Lower lobe of right lung (tissue), 2 donors: ENCODE measurements at regions not wholly inside any gene's neighbourhood (a gene's known extent, or its start where the extent isn't known, plus 50 kb on each side); places are given as distances from the start of the nearest gene placed in this dataset.

Experiments
- ATAC-seq, 2 donors: fragments of 200-7000 bp; cut with Tn5 transposase; one replicate each; pipeline ENCODE4 v1.9.1; 2020 to 2022; ENCODE audit warnings: mild to moderate bottlenecking in 2 of 2, moderate library complexity in 2 of 2
- DNase-seq: peaks from one replicate; pipeline ENCODE4 v3.0.0-alpha.2; 2020
- H3K27ac ChIP-seq: fragments of 200-600 bp; one replicate; pipeline ENCODE4 v1.8.0; 2022
- H3K27me3 ChIP-seq: fragments of 200-600 bp; one replicate; pipeline ENCODE4 v1.8.0; 2022; ENCODE audit warnings: low read depth
- H3K36me3 ChIP-seq: fragments of 200-600 bp; one replicate; pipeline ENCODE4 v1.8.0; 2022; ENCODE audit warnings: mild to moderate bottlenecking
- H3K4me1 ChIP-seq: fragments of 200-600 bp; one replicate; pipeline ENCODE4 v1.8.0; 2022
- H3K4me3 ChIP-seq: fragments of 200-600 bp; one replicate; pipeline ENCODE4 v1.8.0; 2022; ENCODE audit warnings: mild to moderate bottlenecking
- H3K9me3 ChIP-seq: fragments of 200-600 bp; one replicate; pipeline ENCODE4 v1.8.0; 2022
- CTCF ChIP-seq: fragments of 200-600 bp; IDR thresholded peaks from one replicate; pipeline ENCODE4 v1.8.0; 2022; ENCODE audit warnings: antibody characterized with exemption, mild to moderate bottlenecking
- intact Hi-C: fragments of 100-400 bp; cut with DNase I; formaldehyde crosslinking; loops from one replicate; pipeline ENCODE4 v1.11.0; 2022
- donor health status: DM: no; HTN: yes; CAD: no; lungs with severe emphysema.

DNA sequence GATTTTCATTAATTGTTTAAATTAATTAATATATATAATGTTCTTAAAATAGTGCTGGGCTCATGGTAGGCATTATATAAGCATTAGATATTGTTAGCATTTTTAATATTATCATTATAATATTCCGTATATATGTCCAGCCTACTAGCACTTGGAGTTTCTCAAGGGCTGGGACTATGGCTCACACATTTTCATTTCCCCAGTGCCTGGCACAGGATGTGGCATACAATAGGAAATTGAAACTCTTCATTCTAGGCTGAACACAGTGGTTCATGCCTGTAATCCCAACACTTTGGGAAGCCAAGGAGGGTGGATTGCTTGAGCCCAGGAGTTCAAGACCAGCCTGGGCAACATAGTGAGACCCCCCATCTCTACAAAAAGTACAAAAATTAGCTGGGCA is 170.4 kb downstream of the RSL24D1 start:
- H3K4me3 ChIP-seq, result no peak overlapping the region
- no peaks in the 10 kb centered on the region for H3K9me3 ChIP-seq
- DNase-seq (no peak), ATAC-seq (no peak)
- H3K36me3 ChIP-seq, result no peaks in the 10 kb centered on the region
- no peak for TF ChIP-seq CTCF
- intact Hi-C loops, result no loop called here
- H3K27ac ChIP-seq, result no peak overlapping the region
- no peaks in the 10 kb centered on the region for H3K27me3 ChIP-seq
- no peaks in the 10 kb centered on the region for H3K4me1 ChIP-seq

DNA sequence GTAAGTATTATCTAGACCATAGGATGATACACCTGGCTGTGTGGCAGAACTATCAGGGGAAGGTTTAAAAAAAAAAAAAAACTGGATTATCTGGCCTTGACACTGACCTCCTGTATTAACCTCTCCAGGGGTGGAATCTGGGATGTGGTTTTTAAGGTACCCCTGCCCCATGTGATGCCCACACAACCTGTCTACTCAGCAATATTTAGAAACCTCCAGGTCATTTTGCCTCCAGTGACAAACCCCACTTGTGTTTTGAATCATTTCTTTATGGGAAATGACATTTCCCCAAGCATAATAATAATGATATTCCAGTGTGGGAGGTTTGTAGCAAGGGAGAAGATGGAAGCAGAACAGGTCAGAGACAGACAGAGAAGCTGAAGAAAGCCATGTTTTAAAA is 179.1 kb downstream of the RSL24D1 start:
- no peaks in the 10 kb centered on the region for H3K27me3 ChIP-seq
- H3K36me3 ChIP-seq, result no peaks in the 10 kb centered on the region
- no peak overlapping the region for H3K4me3 ChIP-seq
- TF ChIP-seq CTCF, result no peak
- no peaks in the 10 kb centered on the region for H3K9me3 ChIP-seq
- no peak for ATAC-seq
- H3K4me1 ChIP-seq, result no peaks in the 10 kb centered on the region
- intact Hi-C loops, result no loop called here
- no peak for DNase-seq
- H3K27ac ChIP-seq, result no peak overlapping the region

DNA sequence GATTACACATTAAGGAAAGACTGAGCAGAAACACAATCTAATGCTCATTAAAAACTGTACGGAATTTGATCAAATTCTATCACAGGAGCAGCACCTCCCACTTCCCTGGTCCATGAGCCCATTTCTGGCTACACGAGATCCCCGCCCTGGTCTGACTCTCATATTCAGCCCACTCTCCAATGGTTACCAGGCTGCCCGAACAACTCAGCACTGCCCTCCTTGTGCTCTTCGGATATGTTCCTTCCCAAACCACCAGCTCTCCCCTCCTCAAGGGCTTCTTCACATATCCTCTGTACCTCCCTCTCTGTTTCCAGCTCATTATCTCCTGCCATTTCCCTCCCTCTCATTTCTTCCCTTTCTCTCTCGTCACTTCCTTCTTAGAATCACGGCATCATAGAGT is 180.5 kb downstream of the RSL24D1 start:
- intact Hi-C loops, result no loop called here
- no peaks in the 10 kb centered on the region for H3K27me3 ChIP-seq
- no peaks in the 10 kb centered on the region for H3K9me3 ChIP-seq
- ATAC-seq (no peak), DNase-seq (no peak)
- TF ChIP-seq CTCF, result no peak
- no peaks in the 10 kb centered on the region for H3K36me3 ChIP-seq
- H3K27ac ChIP-seq, result no peak overlapping the region
- no peaks in the 10 kb centered on the region for H3K4me1 ChIP-seq
- H3K4me3 ChIP-seq, result no peak overlapping the region

DNA sequence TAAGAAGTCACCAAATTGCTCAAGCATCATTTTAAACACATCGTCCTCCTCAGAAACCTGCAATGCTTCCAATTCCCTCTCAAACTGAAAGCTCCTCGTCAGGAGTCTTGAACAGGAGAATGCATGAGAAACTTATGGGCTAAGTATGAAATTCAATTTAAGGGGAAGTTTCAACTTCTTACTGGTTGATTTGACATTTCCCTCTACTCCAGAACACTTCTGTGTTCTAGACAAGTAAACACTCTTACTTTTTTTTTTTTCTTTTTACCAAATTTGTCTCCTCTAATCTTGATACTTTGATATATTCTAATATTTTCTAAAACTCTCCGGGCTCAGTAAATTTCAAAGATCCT is 181.7 kb downstream of the RSL24D1 start:
- no peak for DNase-seq
- Histone ChIP-seq H3K27ac (no peak overlapping the region), H3K36me3 (no peaks in the 10 kb centered on the region), H3K4me3 (no peak overlapping the region), H3K4me1 (no peaks in the 10 kb centered on the region), H3K9me3 (no peaks in the 10 kb centered on the region), H3K27me3 (no peaks in the 10 kb centered on the region)
- no peak for ATAC-seq
- intact Hi-C loops, result no loop called here
- TF ChIP-seq CTCF, result no peak

GRCh38 chr15:55014391-55015092 is 182.2 kb downstream of the RSL24D1 start:
- intact Hi-C loops, result no loop called here
- Histone ChIP-seq H3K27me3 (no peaks in the 10 kb centered on the region), H3K4me1 (no peaks in the 10 kb centered on the region), H3K4me3 (no peak overlapping the region), H3K36me3 (no peaks in the 10 kb centered on the region), H3K27ac (no peak overlapping the region), H3K9me3 (no peaks in the 10 kb centered on the region)
- TF ChIP-seq CTCF, result no peak
- ATAC-seq, result no peak
- no peak for DNase-seq

GRCh38 chr15:55008421-55008820 is 188.3 kb downstream of the RSL24D1 start:
- H3K36me3 ChIP-seq, result no peaks in the 10 kb centered on the region
- ATAC-seq, result no peak
- intact Hi-C loops, result no loop called here
- no peaks in the 10 kb centered on the region for H3K9me3 ChIP-seq
- H3K27ac ChIP-seq, result no peak overlapping the region
- TF ChIP-seq CTCF, result no peak
- no peak overlapping the region for H3K4me3 ChIP-seq
- DNase-seq, result no peak
- H3K4me1 ChIP-seq, result no peaks in the 10 kb centered on the region
- H3K27me3 ChIP-seq, result no peaks in the 10 kb centered on the region
